IMR-90 (cell line): ENCODE measurements at regions not wholly inside any gene's neighbourhood (a gene's known extent, or its start where the extent isn't known, plus 50 kb on each side); places are given as distances from the start of the nearest gene placed in this dataset.

Experiments
- ATAC-seq: fragments of 200-7000 bp; cut with Tn5 transposase; 2 replicates; pipeline ENCODE4 v1.9.1; 2020; ENCODE audit warnings: low read depth, mild to moderate bottlenecking, moderate library complexity
- BruUV-seq: library from RNA; stranded (reverse); fragments of 400-500 nt; replicated peaks from 2 replicates; lab custom pipeline; 2021; lab: Mats Ljungman, UMichigan
- CTCF ChIA-PET: fragments of 300-600 bp; formaldehyde crosslinking; extraction: SDS; loops from one replicate; lab custom pipeline; 2021; ENCODE audit warnings: antibody characterized with exemption; lab: Yijun Ruan, JAX
- POLR2A ChIA-PET: fragments of 300-600 bp; sonication (Branson Sonifier 250); formaldehyde crosslinking; loops from one replicate; lab custom pipeline; 2022; ENCODE audit warnings: antibody characterized with exemption; ENCODE audit not compliant: unreplicated experiment; lab: Charles Lee
- DNase-seq: peaks from one replicate; pipeline ENCODE4 v3.0.0; 2013
- H2AFZ ChIP-seq: replicated peaks from 2 replicates; pipeline ENCODE3; 2013; ENCODE audit warnings: low read length, mild to moderate bottlenecking; ENCODE audit not compliant: poor library complexity
- H2AK5ac ChIP-seq: 2 replicates; pipeline ENCODE4 v1.6.1; 2013; ENCODE audit warnings: low read depth, low read length, inconsistent platforms
- H2AK9ac ChIP-seq: replicated peaks from 2 replicates; pipeline ENCODE3; 2013; ENCODE audit warnings: mild to moderate bottlenecking, low read depth, low read length, moderate library complexity; ENCODE audit not compliant: poor library complexity
- H2BK120ac ChIP-seq: 2 replicates; pipeline ENCODE4 v1.6.1; 2013; ENCODE audit warnings: low read depth, low read length, inconsistent platforms
- H2BK15ac ChIP-seq: 3 replicates; pipeline ENCODE4 v1.6.1; 2013; ENCODE audit warnings: low read depth, low read length, inconsistent platforms
- H2BK20ac ChIP-seq: 2 replicates; pipeline ENCODE4 v1.6.1; 2013; ENCODE audit warnings: low read depth, mild to moderate bottlenecking, inconsistent platforms, low read length, moderate library complexity
- H2BK5ac ChIP-seq: 2 replicates; pipeline ENCODE4 v1.6.1; 2013; ENCODE audit warnings: mild to moderate bottlenecking, low read depth, low read length, inconsistent platforms; ENCODE audit not compliant: poor library complexity, severe bottlenecking
- H3K14ac ChIP-seq: replicated peaks from 2 replicates; pipeline ENCODE4 v1.6.1; 2013; ENCODE audit warnings: low read depth, low read length, inconsistent platforms
- H3K18ac ChIP-seq: 2 replicates; pipeline ENCODE4 v1.6.1; 2013; ENCODE audit warnings: low read depth, low read length, control low read depth
- H3K23ac ChIP-seq: 2 replicates; pipeline ENCODE4 v1.6.1; 2013; ENCODE audit warnings: low read depth, low read length, inconsistent platforms
- H3K27ac ChIP-seq: 2 replicates; pipeline ENCODE4 v1.5.1; 2013; ENCODE audit warnings: mild to moderate bottlenecking, control low read depth, low read length; ENCODE audit not compliant: insufficient read depth
- H3K27me3 ChIP-seq: 2 replicates; pipeline ENCODE4 v1.6.1; 2013; ENCODE audit warnings: low read length; ENCODE audit not compliant: control insufficient read depth, insufficient read depth
- H3K36me3 ChIP-seq: 2 replicates; pipeline ENCODE4 v1.6.1; 2013; ENCODE audit warnings: low read length, mixed read lengths; ENCODE audit not compliant: control insufficient read depth, insufficient read depth
- H3K4ac ChIP-seq: 2 replicates; pipeline ENCODE4 v1.6.1; 2013; ENCODE audit warnings: low read depth, low read length, inconsistent platforms
- H3K4me1 ChIP-seq: 2 replicates; pipeline ENCODE4 v1.6.1; 2013; ENCODE audit warnings: low read length, mixed read lengths; ENCODE audit not compliant: control insufficient read depth, insufficient read depth
- H3K4me2 ChIP-seq: 2 replicates; pipeline ENCODE4 v1.6.1; 2013; ENCODE audit warnings: low read depth, mild to moderate bottlenecking, control low read depth, low read length, moderate library complexity
- H3K4me3 ChIP-seq: 2 replicates; pipeline ENCODE4 v1.5.1; 2013; ENCODE audit warnings: low read depth, mild to moderate bottlenecking, control low read depth, low read length, moderate library complexity; ENCODE audit not compliant: insufficient read depth
- H3K56ac ChIP-seq: 2 replicates; pipeline ENCODE4 v1.6.1; 2013; ENCODE audit warnings: low read length, inconsistent platforms; ENCODE audit not compliant: insufficient read depth; ENCODE audit errors: extremely low read depth
- H3K79me1 ChIP-seq, 2 experiments: 2 replicates each; pipeline ENCODE4 v1.6.1; 2013; ENCODE audit warnings: low read length in 2 of 2, inconsistent platforms in 1 of 2, low read depth in 1 of 2
- H3K9ac ChIP-seq: 2 replicates; pipeline ENCODE4 v1.6.1; 2013; ENCODE audit warnings: low read depth, low read length, control low read depth
- H3K9me1 ChIP-seq: 2 replicates; pipeline ENCODE4 v1.6.1; 2013; ENCODE audit warnings: low read length, inconsistent platforms; ENCODE audit not compliant: insufficient read depth
- H3K9me3 ChIP-seq: 2 replicates; pipeline ENCODE4 v1.6.1; 2013; ENCODE audit warnings: low read length; ENCODE audit not compliant: control insufficient read depth, insufficient read depth
- H4K20me1 ChIP-seq: 2 replicates; pipeline ENCODE4 v1.6.1; 2013; ENCODE audit warnings: low read length, inconsistent platforms; ENCODE audit not compliant: insufficient read depth
- H4K5ac ChIP-seq: 2 replicates; pipeline ENCODE4 v1.6.1; 2013; ENCODE audit warnings: mild to moderate bottlenecking, low read depth, low read length, control low read depth
- H4K8ac ChIP-seq, 2 experiments: 2 replicates each; pipeline ENCODE4 v1.6.1; 2013; ENCODE audit warnings: low read depth in 2 of 2, low read length in 2 of 2, control low read depth in 1 of 2, inconsistent platforms in 1 of 2
- H4K91ac ChIP-seq: 2 replicates; pipeline ENCODE4 v1.6.1; 2013; ENCODE audit warnings: low read depth, low read length, inconsistent platforms; ENCODE audit not compliant: insufficient read depth
- BHLHE40 ChIP-seq: fragments of 150-350 bp; IDR thresholded peaks from 2 replicates; pipeline ENCODE4 v1.6.1; 2016; ENCODE audit warnings: mild to moderate bottlenecking, low read depth, low read length
- CEBPB ChIP-seq: IDR thresholded peaks from 2 replicates; pipeline ENCODE4 v1.6.1; 2012; ENCODE audit warnings: low read depth, low read length, improper control_type of control experiment
- CHD1 ChIP-seq: IDR thresholded peaks from 2 replicates; pipeline ENCODE4 v1.6.1; 2012; ENCODE audit warnings: low read depth, low read length, improper control_type of control experiment
- CTCF ChIP-seq: conservative IDR thresholded peaks from 2 replicates; pipeline ENCODE4 v1.5.1; 2012; ENCODE audit warnings: mild to moderate bottlenecking, low read depth, low read length, improper control_type of control experiment
- FOS ChIP-seq: fragments of 150-350 bp; IDR thresholded peaks from 2 replicates; pipeline ENCODE4 v1.6.1; 2016; ENCODE audit warnings: low read depth, low read length
- MAFK ChIP-seq: IDR thresholded peaks from 2 replicates; pipeline ENCODE4 v1.6.1; 2012; ENCODE audit warnings: low read depth, low read length, improper control_type of control experiment
- MAZ ChIP-seq: IDR thresholded peaks from 2 replicates; pipeline ENCODE4 v1.6.1; 2012; ENCODE audit warnings: low read depth, mild to moderate bottlenecking, low read length, improper control_type of control experiment, moderate library complexity, borderline replicate concordance
- MXI1 ChIP-seq: IDR thresholded peaks from 2 replicates; pipeline ENCODE4 v1.6.1; 2012; ENCODE audit warnings: low read depth, mild to moderate bottlenecking, low read length, moderate library complexity, borderline replicate concordance
- NFE2L2 ChIP-seq: fragments of 150-350 bp; IDR thresholded peaks from 2 replicates; pipeline ENCODE4 v1.6.1; 2016; ENCODE audit warnings: low read depth, mild to moderate bottlenecking, low read length
- POLR2A ChIP-seq: IDR thresholded peaks from 2 replicates; pipeline ENCODE4 v1.6.1; 2012; ENCODE audit warnings: mild to moderate bottlenecking, low read depth, low read length
- RAD21 ChIP-seq: IDR thresholded peaks from 2 replicates; pipeline ENCODE4 v1.6.1; 2012; ENCODE audit warnings: low read length, improper control_type of control experiment
- RCOR1 ChIP-seq: IDR thresholded peaks from 2 replicates; pipeline ENCODE4 v1.6.1; 2012; ENCODE audit warnings: mild to moderate bottlenecking, low read length, improper control_type of control experiment; ENCODE audit not compliant: insufficient replicate concordance
- RFX5 ChIP-seq: IDR thresholded peaks from 2 replicates; pipeline ENCODE4 v1.8.0; 2012; ENCODE audit warnings: low read depth, mild to moderate bottlenecking, low read length, moderate library complexity
- WGBS, 2 experiments: methylation state at CpG; one replicate each; pipeline versions ENCODE4 v1.1.5 to v1.1.7; 2013; ENCODE audit warnings: missing lambda C conversion rate in 2 of 2; ENCODE audit not compliant: insufficient read length in 1 of 2; ENCODE audit errors: extremely low coverage in 2 of 2; 5-methylcytosine and 5-hydroxymethylcytosine counted together
- dilution Hi-C: fragments of 300-500 bp; cut with HindIII; formaldehyde crosslinking; loops from one replicate; pipeline ENCODE4 v1.14.3; 2018; ENCODE audit warnings: low sequenced_read_pairs; ENCODE audit not compliant: unreplicated experiment
- in situ Hi-C: fragments of 300-500 bp; cut with MboI; formaldehyde crosslinking; loops from 3 replicates; pipeline ENCODE4 v1.14.3; 2019; ENCODE audit warnings: low sequenced_read_pairs, inconsistent platforms, mixed read lengths
- intact Hi-C: fragments of 100-400 bp; cut with micrococcal nuclease; formaldehyde crosslinking; loops from 2 replicates; pipeline ENCODE4 v1.10.0; 2022
- TF ChIP-seq, protein P1 (sequence below): fragments of 150-350 bp; IDR thresholded peaks from 2 replicates; pipeline ENCODE4 v1.6.1; 2016; ENCODE audit warnings: low read depth, mild to moderate bottlenecking, low read length, moderate library complexity, borderline replicate concordance
- TF ChIP-seq, protein P2 (sequence below): fragments of 150-350 bp; IDR thresholded peaks from 2 replicates; pipeline ENCODE4 v1.6.1; 2017; ENCODE audit warnings: mild to moderate bottlenecking, antibody characterized with exemption, low read length, low read depth

GRCh38 chr16:79920685-79921084, 320.1 kb upstream of the MAF start:
- H3K27me3 ChIP-seq, result no peaks in the 10 kb centered on the region
- BruUV-seq, result no TSS peak
- H3K9me1 ChIP-seq, result no peaks in the 10 kb centered on the region
- no peak overlapping the region for H3K4ac ChIP-seq
- H3K23ac ChIP-seq, result no peak overlapping the region
- H3K4me1 ChIP-seq, result no peaks in the 10 kb centered on the region
- no peak overlapping the region for H2BK120ac ChIP-seq
- no peak overlapping the region for H2BK5ac ChIP-seq
- H4K20me1 ChIP-seq, result no peaks in the 10 kb centered on the region
- no peak overlapping the region for H2AK9ac ChIP-seq
- H3K4me2 ChIP-seq, result no peak overlapping the region
- ChIA-PET CTCF (interaction anchor here (0.5 kb wide), 1 partner anchor 1105 kb away, joined by 4 read pairs; no protein-coding TSS in a partner anchor), POLR2A (no interaction called here)
- H2AK5ac ChIP-seq, result no peak overlapping the region
- no peak overlapping the region for H3K14ac ChIP-seq
- no peak overlapping the region for H2BK15ac ChIP-seq
- no peak overlapping the region for H4K5ac ChIP-seq
- DNase-seq (no peak), ATAC-seq (no peak)
- H3K4me3 ChIP-seq, result no peak overlapping the region
- peaks cover 10% of the 10 kb centered on the region for H3K9me3 ChIP-seq
- no CpG with 5 or more reads among the region's 3 CpGs for WGBS, 2 experiments
- no peaks in the 10 kb centered on the region for H3K36me3 ChIP-seq
- H4K8ac ChIP-seq, result no peak overlapping the region
- H3K56ac ChIP-seq, result no peak overlapping the region
- H4K91ac ChIP-seq, result no peak overlapping the region
- dilution Hi-C loops, result no loop called here
- H3K9ac ChIP-seq, result no peak overlapping the region
- no peaks in the 10 kb centered on the region for H3K79me1 ChIP-seq
- intact Hi-C loops, result no loop called here
- H3K27ac ChIP-seq, result no peak overlapping the region
- H2AFZ ChIP-seq, result no peak overlapping the region
- in situ Hi-C loops, result no loop called here
- H3K18ac ChIP-seq, result no peak overlapping the region
- H2BK20ac ChIP-seq, result no peak overlapping the region
- TF ChIP-seq FOS (no peak), MAZ (no peak), RFX5 (no peak), POLR2A (no peak), RCOR1 (no peak), RAD21 (no peak), CEBPB (no peak), CHD1 (no peak), BHLHE40 (no peak), CTCF (no peak), MAFK (no peak), NFE2L2 (no peak), MXI1 (no peak)
- TF ChIP-seq, protein P1, sequence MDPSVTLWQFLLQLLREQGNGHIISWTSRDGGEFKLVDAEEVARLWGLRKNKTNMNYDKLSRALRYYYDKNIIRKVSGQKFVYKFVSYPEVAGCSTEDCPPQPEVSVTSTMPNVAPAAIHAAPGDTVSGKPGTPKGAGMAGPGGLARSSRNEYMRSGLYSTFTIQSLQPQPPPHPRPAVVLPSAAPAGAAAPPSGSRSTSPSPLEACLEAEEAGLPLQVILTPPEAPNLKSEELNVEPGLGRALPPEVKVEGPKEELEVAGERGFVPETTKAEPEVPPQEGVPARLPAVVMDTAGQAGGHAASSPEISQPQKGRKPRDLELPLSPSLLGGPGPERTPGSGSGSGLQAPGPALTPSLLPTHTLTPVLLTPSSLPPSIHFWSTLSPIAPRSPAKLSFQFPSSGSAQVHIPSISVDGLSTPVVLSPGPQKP, result no peak
- TF ChIP-seq, protein P2, sequence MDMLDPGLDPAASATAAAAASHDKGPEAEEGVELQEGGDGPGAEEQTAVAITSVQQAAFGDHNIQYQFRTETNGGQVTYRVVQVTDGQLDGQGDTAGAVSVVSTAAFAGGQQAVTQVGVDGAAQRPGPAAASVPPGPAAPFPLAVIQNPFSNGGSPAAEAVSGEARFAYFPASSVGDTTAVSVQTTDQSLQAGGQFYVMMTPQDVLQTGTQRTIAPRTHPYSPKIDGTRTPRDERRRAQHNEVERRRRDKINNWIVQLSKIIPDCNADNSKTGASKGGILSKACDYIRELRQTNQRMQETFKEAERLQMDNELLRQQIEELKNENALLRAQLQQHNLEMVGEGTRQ, result no peak
